Naive thymus-derived CD4-positive, alpha-beta T cell (primary cell): ENCODE measurements at regions not wholly inside any gene's neighbourhood (a gene's known extent, or its start where the extent isn't known, plus 50 kb on each side); places are given as distances from the start of the nearest gene placed in this dataset.

Source experiments
- ATAC-seq: fragments of 150-1000 bp; cut with Tn5 transposase; 2 replicates; pipeline ENCODE4 v1.10.0; 2021; ENCODE audit warnings: mild to moderate bottlenecking, moderate library complexity
- CTCF ChIA-PET: fragments of 350-600 bp; sonication (Branson Sonifier 250); formaldehyde crosslinking; loops from one replicate; lab custom pipeline; 2021; ENCODE audit warnings: antibody characterized with exemption; lab: Charles Lee
- POLR2A ChIA-PET: fragments of 350-600 bp; sonication (Branson Sonifier 250); formaldehyde crosslinking; loops from one replicate; lab custom pipeline; 2021; ENCODE audit warnings: antibody characterized with exemption, inconsistent platforms; lab: Charles Lee
- DNase-seq, 9 donors: peaks; one replicate each; pipeline versions ENCODE4 v3.0.0 to v3.0.0-alpha.2; 2020 to 2022; ENCODE audit warnings: mixed read lengths in 1 of 9
- H3K27ac ChIP-seq: one replicate; pipeline ENCODE4 v1.7.0; 2013; ENCODE audit warnings: mild to moderate bottlenecking, low read depth, low read length, moderate library complexity
- H3K27me3 ChIP-seq, 2 donors: one replicate each; pipeline ENCODE4 v1.7.0; 2013; ENCODE audit warnings: low read length in 2 of 2, mild to moderate bottlenecking in 2 of 2, moderate library complexity in 2 of 2; ENCODE audit not compliant: control insufficient read depth in 2 of 2, insufficient read depth in 2 of 2
- H3K36me3 ChIP-seq, 3 experiments: 1 replicate in 2 of 3; 2 replicates in 1 of 3; pipeline ENCODE4 v1.7.0; 2013; ENCODE audit warnings: low read length in 3 of 3, mild to moderate bottlenecking in 3 of 3, moderate library complexity in 1 of 3; ENCODE audit not compliant: insufficient read depth in 3 of 3, control insufficient read depth in 2 of 3
- H3K4me1 ChIP-seq, 2 donors: one replicate each; pipeline ENCODE4 v1.7.0; 2013; ENCODE audit warnings: low read length in 2 of 2, mild to moderate bottlenecking in 2 of 2, moderate library complexity in 1 of 2; ENCODE audit not compliant: control insufficient read depth in 2 of 2, insufficient read depth in 2 of 2
- H3K4me3 ChIP-seq: 2 replicates; pipeline ENCODE4 v1.7.0; 2013; ENCODE audit warnings: mild to moderate bottlenecking, low read length
- H3K9me3 ChIP-seq, 3 experiments: 1 replicate in 2 of 3; 2 replicates in 1 of 3; pipeline ENCODE4 v1.7.0; 2013; ENCODE audit warnings: low read length in 3 of 3; ENCODE audit not compliant: control insufficient read depth in 2 of 3
- H3K27ac Mint-ChIP-seq, 9 donors: one replicate each; pipeline ENCODE4 v1.8.0; 2020 to 2022; ENCODE audit warnings: mixed read lengths in 9 of 9, mild to moderate bottlenecking in 8 of 9, moderate library complexity in 5 of 9, inconsistent platforms in 2 of 9
- H3K27me3 Mint-ChIP-seq, 5 donors: one replicate each; pipeline ENCODE4 v1.8.0; 2021 to 2022; ENCODE audit warnings: mixed read lengths in 5 of 5, mild to moderate bottlenecking in 1 of 5
- H3K36me3 Mint-ChIP-seq, 5 donors: one replicate each; pipeline ENCODE4 v1.8.0; 2020 to 2022; ENCODE audit warnings: mixed read lengths in 5 of 5, mild to moderate bottlenecking in 3 of 5, inconsistent platforms in 1 of 5
- H3K4me1 Mint-ChIP-seq, 7 donors: one replicate each; pipeline ENCODE4 v1.8.0; 2020 to 2022; ENCODE audit warnings: mixed read lengths in 7 of 7, mild to moderate bottlenecking in 3 of 7, inconsistent platforms in 1 of 7
- H3K4me3 Mint-ChIP-seq, 10 donors: one replicate each; pipeline ENCODE4 v1.8.0; 2020 to 2022; ENCODE audit warnings: mild to moderate bottlenecking in 10 of 10, mixed read lengths in 10 of 10, moderate library complexity in 6 of 10, inconsistent platforms in 2 of 10
- H3K9me3 Mint-ChIP-seq, 11 donors: one replicate each; pipeline ENCODE4 v1.8.0; 2020 to 2022; ENCODE audit warnings: mixed read lengths in 11 of 11, mild to moderate bottlenecking in 4 of 11, inconsistent platforms in 1 of 11, moderate library complexity in 1 of 11
- intact Hi-C, 2 donors: fragments of 100-400 bp; cut with micrococcal nuclease; formaldehyde crosslinking; loops; one replicate each; pipeline ENCODE4 v1.15.1; 2023

- CTCF ChIA-PET = interaction anchor here (0.7 kb wide), 1 partner anchor 11 kb away, joined by 3 read pairs; no protein-coding TSS in a partner anchor
- Mint-ChIP-seq H3K4me1 (no peaks in the 10 kb centered on the region), H3K9me3 (peaks cover 0 to 25% (median 5%) of the 10 kb centered on the region in 11 donors), H3K27me3 (no peaks in the 10 kb centered on the region), H3K4me3 (no peak overlapping the region), H3K27ac (no peak overlapping the region), H3K36me3 (no peaks in the 10 kb centered on the region)
- ATAC-seq = no peak
- intact Hi-C loops = no loop called here
- Histone ChIP-seq H3K27me3 (peaks cover 0 to 2% of the 10 kb centered on the region in 2 donors), H3K4me1 (no peaks in the 10 kb centered on the region), H3K27ac (no peak overlapping the region), H3K9me3 (no peaks in the 10 kb centered on the region), H3K4me3 (no peak overlapping the region), H3K36me3 (no peaks in the 10 kb centered on the region)
- DNase-seq = no peak
- POLR2A ChIA-PET = no interaction called here
Observed at GRCh38 chr2:4597400-4597799, 894.0 kb downstream of the DCDC2C start.

GRCh38 chr2:4604767-4605166 is 901.4 kb downstream of the DCDC2C start:
- Mint-ChIP-seq H3K36me3 (no peaks in the 10 kb centered on the region), H3K27ac (no peak overlapping the region), H3K9me3 (peaks cover 0 to 21% (median 2%) of the 10 kb centered on the region in 11 donors), H3K27me3 (no peaks in the 10 kb centered on the region), H3K4me1 (no peaks in the 10 kb centered on the region), H3K4me3 (no peak overlapping the region)
- Histone ChIP-seq H3K27me3 (no peaks in the 10 kb centered on the region), H3K36me3 (no peaks in the 10 kb centered on the region), H3K4me1 (no peaks in the 10 kb centered on the region), H3K4me3 (no peak overlapping the region), H3K9me3 (peaks cover 0 to 5% (median 0%) of the 10 kb centered on the region in 3 experiments), H3K27ac (no peak overlapping the region)
- POLR2A ChIA-PET = no interaction called here
- no peak for ATAC-seq
- CTCF ChIA-PET = no interaction called here
- DNase-seq = no peak
- intact Hi-C loops = no loop called here

DNA sequence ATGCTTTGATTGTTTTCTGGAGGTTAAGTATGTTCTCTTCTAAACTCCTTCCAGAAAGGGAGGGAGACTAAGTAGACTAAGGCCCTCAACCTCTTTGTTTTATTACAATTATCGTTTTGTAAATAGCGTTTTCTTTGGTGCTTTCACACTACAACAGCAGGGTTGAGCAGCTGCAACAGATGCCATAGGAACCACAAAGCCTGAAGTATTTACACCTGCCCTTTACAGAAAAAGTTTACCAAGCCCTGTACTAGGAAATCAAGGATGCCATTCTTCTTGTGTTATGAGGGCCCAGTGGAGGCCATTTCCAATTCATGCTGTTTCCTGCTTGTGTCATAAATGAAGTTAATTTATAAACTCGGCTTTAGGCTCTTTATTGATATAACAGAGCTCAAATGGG is 914.8 kb downstream of the DCDC2C start:
- Mint-ChIP-seq H3K27me3 (no peaks in the 10 kb centered on the region), H3K4me3 (no peak overlapping the region), H3K9me3 (peaks cover 3 to 19% (median 10%) of the 10 kb centered on the region in 11 donors), H3K36me3 (no peaks in the 10 kb centered on the region), H3K4me1 (no peaks in the 10 kb centered on the region), H3K27ac (no peak overlapping the region)
- Histone ChIP-seq H3K36me3 (no peaks in the 10 kb centered on the region), H3K4me3 (no peak overlapping the region), H3K4me1 (no peaks in the 10 kb centered on the region), H3K9me3 (no peaks in the 10 kb centered on the region), H3K27ac (no peak overlapping the region), H3K27me3 (no peaks in the 10 kb centered on the region)
- CTCF ChIA-PET = no interaction called here
- intact Hi-C loops = no loop called here
- POLR2A ChIA-PET = no interaction called here
- ATAC-seq (no peak), DNase-seq (no peak)

DNA sequence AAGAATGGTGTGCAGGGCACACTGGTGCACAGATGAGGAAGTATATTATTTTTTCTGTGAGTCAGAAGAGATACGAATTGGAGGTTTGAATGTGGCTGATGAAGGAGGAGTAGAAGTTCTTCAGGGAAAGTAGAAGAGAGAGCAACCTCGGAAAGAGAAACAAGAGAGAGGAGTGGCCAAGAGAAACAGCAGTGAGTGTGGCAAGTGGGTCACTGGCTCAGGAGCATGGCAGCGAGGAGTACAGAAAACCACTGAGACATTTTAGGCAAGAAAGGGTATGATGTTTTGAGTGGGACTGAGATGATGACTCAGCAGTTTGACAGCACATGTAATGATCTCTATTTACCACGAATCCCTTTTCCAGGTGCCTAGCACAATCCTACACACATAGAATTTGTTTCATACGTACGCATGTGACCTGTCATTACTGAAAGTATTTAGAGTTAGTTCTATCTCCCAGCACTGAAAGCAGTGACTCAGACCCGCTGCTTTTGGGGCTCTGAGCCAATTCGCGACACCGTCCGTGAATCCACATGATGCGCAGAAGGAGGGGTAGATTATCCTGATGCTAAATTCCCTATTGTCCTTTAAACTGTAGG is 915.4 kb downstream of the DCDC2C start:
- no peaks in the 10 kb centered on the region for H3K9me3 ChIP-seq
- H3K27ac ChIP-seq = no peak overlapping the region
- no peak overlapping the region for H3K4me3 ChIP-seq
- DNase-seq (no peak), ATAC-seq (no peak)
- ChIA-PET CTCF (no interaction called here), POLR2A (no interaction called here)
- no peaks in the 10 kb centered on the region for H3K4me1 ChIP-seq
- Mint-ChIP-seq H3K4me3 (no peak overlapping the region), H3K36me3 (no peaks in the 10 kb centered on the region), H3K4me1 (no peaks in the 10 kb centered on the region), H3K9me3 (peaks cover 3 to 20% (median 10%) of the 10 kb centered on the region in 11 donors), H3K27ac (no peak overlapping the region), H3K27me3 (no peaks in the 10 kb centered on the region)
- H3K36me3 ChIP-seq = no peaks in the 10 kb centered on the region
- intact Hi-C loops = no loop called here
- H3K27me3 ChIP-seq = no peaks in the 10 kb centered on the region

- Mint-ChIP-seq H3K4me3 (no peak overlapping the region), H3K27me3 (no peaks in the 10 kb centered on the region), H3K4me1 (no peaks in the 10 kb centered on the region), H3K36me3 (peaks cover 0 to 4% (median 0%) of the 10 kb centered on the region in 5 donors), H3K9me3 (peaks cover 0 to 16% (median 9%) of the 10 kb centered on the region in 11 donors), H3K27ac (no peak overlapping the region)
- Histone ChIP-seq H3K4me1 (no peaks in the 10 kb centered on the region), H3K36me3 (no peaks in the 10 kb centered on the region), H3K27ac (no peak overlapping the region), H3K27me3 (no peaks in the 10 kb centered on the region), H3K4me3 (no peak overlapping the region), H3K9me3 (peaks cover 0 to 5% (median 0%) of the 10 kb centered on the region in 3 experiments)
- POLR2A ChIA-PET = no interaction called here
- intact Hi-C loops = no loop called here
- CTCF ChIA-PET = no interaction called here
- no peak for ATAC-seq
- DNase-seq = no peak
Observed at GRCh38 chr2:4628998-4629501, 925.7 kb downstream of the DCDC2C start.

DNA sequence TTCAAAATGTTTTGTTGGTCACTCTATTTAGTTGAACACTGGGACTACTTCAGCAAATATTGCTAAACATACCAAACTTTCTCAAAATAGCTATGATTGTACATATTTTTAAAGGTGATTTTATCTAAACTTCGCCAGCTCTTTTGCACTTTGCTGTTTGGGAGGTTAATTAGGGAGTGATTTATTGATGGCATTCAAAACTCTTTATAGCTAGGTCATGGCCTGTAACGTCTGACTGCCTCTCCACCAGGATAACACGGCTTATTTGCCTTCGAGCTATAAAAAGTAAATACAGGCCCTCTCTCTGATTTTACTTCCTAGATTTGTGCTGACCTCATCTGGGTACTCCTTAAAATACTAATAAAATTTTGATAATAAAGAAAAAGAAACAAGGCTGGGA is 931.9 kb downstream of the DCDC2C start:
- H3K27ac Mint-ChIP-seq = no peak overlapping the region
- peaks cover 0 to 12% (median 8%) of the 10 kb centered on the region in 11 donors for H3K9me3 Mint-ChIP-seq
- DNase-seq = no peak
- H3K4me3 Mint-ChIP-seq = no peak overlapping the region
- ChIA-PET POLR2A (no interaction called here), CTCF (no interaction called here)
- Histone ChIP-seq H3K36me3 (no peaks in the 10 kb centered on the region), H3K4me3 (no peak overlapping the region), H3K27ac (no peak overlapping the region), H3K27me3 (no peaks in the 10 kb centered on the region), H3K4me1 (no peaks in the 10 kb centered on the region), H3K9me3 (no peaks in the 10 kb centered on the region)
- no peaks in the 10 kb centered on the region for H3K4me1 Mint-ChIP-seq
- intact Hi-C loops = no loop called here
- no peak for ATAC-seq
- no peaks in the 10 kb centered on the region for H3K36me3 Mint-ChIP-seq
- H3K27me3 Mint-ChIP-seq = no peaks in the 10 kb centered on the region

GRCh38 chr2:4653991-4654390 is 950.6 kb downstream of the DCDC2C start:
- Mint-ChIP-seq H3K4me1 (no peaks in the 10 kb centered on the region), H3K27ac (no peak overlapping the region), H3K4me3 (no peak overlapping the region), H3K27me3 (no peaks in the 10 kb centered on the region), H3K36me3 (no peaks in the 10 kb centered on the region), H3K9me3 (peaks cover 0 to 22% (median 7%) of the 10 kb centered on the region in 11 donors)
- Histone ChIP-seq H3K4me3 (no peak overlapping the region), H3K4me1 (no peaks in the 10 kb centered on the region), H3K27ac (no peak overlapping the region), H3K9me3 (no peaks in the 10 kb centered on the region), H3K27me3 (no peaks in the 10 kb centered on the region), H3K36me3 (no peaks in the 10 kb centered on the region)
- ChIA-PET POLR2A (no interaction called here), CTCF (no interaction called here)
- no peak for DNase-seq
- ATAC-seq = no peak
- intact Hi-C loops = no loop called here
